ENCODE measurements at regions not wholly inside any gene's neighbourhood (a gene's known extent, or its start where the extent isn't known, plus 50 kb on each side); places are given as distances from the start of the nearest gene placed in this dataset.

GRCh38 chr3:6577584-6577983 is 283.3 kb upstream of the GRM7 start:
- intact Hi-C loops (cut with DNase I): no loop called here
- no peak for TF ChIP-seq POLR2A (IDR thresholded peaks at IDR 0.05)
- no peak for TF ChIP-seq POLR2AphosphoS5 (IDR thresholded peaks at IDR 0.05)
- no peak for TF ChIP-seq CTCF (IDR thresholded peaks at IDR 0.05)
- Histone ChIP-seq H3K27me3 (replicated peaks; ENCODE audit: insufficient read depth) (no peaks in the 10 kb centered on the region), H3K36me3 (no peaks in the 10 kb centered on the region), H3K4me3 (no peak overlapping the region), H3K27ac (no peak overlapping the region), H3K4me1 (replicated peaks) (no peaks in the 10 kb centered on the region), H3K9me3 (no peaks in the 10 kb centered on the region)
- DNase-seq (ENCODE audit: low spot score): no peak

DNA sequence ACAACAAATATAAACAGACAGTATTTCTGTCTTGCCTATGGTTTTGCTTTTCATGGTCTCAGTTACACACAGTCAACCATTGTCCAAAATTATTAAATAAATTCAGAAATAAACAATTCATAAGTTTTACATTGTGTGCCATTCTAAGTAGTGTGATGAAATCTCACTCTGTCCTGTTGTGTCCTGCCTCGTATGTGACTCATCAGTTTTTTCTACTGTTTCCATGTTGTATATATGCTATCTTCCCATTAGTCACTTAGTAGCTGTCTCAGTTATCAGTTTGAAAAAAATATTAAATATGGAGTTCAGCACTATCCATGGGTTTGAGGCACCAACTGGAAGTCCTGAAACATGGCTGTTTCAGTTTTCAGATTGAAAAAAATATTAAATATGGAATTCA is 282.4 kb upstream of the GRM7 start:
- Histone ChIP-seq H3K27me3 (replicated peaks; ENCODE audit: insufficient read depth) (no peaks in the 10 kb centered on the region), H3K4me3 (no peak overlapping the region), H3K27ac (no peak overlapping the region), H3K9me3 (no peaks in the 10 kb centered on the region), H3K4me1 (replicated peaks) (no peaks in the 10 kb centered on the region), H3K36me3 (no peaks in the 10 kb centered on the region)
- TF ChIP-seq CTCF (IDR thresholded peaks at IDR 0.05) (no peak), POLR2AphosphoS5 (IDR thresholded peaks at IDR 0.05) (no peak), POLR2A (IDR thresholded peaks at IDR 0.05) (no peak)
- WGBS: 57% methylated on average over 1 of the region's 1 CpG
- intact Hi-C loops (cut with DNase I): no loop called here
- DNase-seq (ENCODE audit: low spot score): no peak

GRCh38 chr3:6580808-6581207 is 280.1 kb upstream of the GRM7 start:
- H3K4me1 ChIP-seq (replicated peaks): no peaks in the 10 kb centered on the region
- no peaks in the 10 kb centered on the region for H3K27me3 ChIP-seq (replicated peaks; ENCODE audit: insufficient read depth)
- intact Hi-C loops (cut with DNase I): no loop called here
- no peak for TF ChIP-seq CTCF (IDR thresholded peaks at IDR 0.05)
- no peak for TF ChIP-seq POLR2AphosphoS5 (IDR thresholded peaks at IDR 0.05)
- TF ChIP-seq POLR2A (IDR thresholded peaks at IDR 0.05): no peak
- H3K36me3 ChIP-seq: no peaks in the 10 kb centered on the region
- H3K9me3 ChIP-seq: no peaks in the 10 kb centered on the region
- WGBS: 87% methylated on average over 2 of the region's 2 CpGs
- no peak overlapping the region for H3K4me3 ChIP-seq
- H3K27ac ChIP-seq: no peak overlapping the region
- no peak for DNase-seq (ENCODE audit: low spot score)

DNA sequence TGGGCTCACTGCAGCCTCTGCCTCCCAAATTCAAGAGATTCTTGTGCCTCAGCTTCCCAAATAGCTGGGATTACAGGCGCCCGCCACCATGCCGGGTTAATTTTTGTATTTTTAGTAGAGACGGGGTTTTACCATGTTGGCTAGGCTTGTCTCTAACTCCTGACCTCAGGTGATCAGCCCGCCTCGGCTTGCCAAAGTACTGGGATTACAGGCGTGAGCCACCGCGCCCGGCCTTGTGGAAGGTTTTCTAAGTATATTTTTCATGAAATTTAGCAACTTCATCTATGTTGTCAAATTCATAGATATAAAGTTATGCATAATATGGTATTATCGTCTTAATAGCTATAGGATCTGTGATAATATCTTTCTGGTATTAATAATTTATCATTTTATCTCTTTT is 275.6 kb upstream of the GRM7 start:
- WGBS: 91% methylated on average over 11 of the region's 11 CpGs
- intact Hi-C loops (cut with DNase I): no loop called here
- H3K4me1 ChIP-seq (replicated peaks): no peaks in the 10 kb centered on the region
- TF ChIP-seq POLR2A (IDR thresholded peaks at IDR 0.05) (no peak), POLR2AphosphoS5 (IDR thresholded peaks at IDR 0.05) (no peak), CTCF (IDR thresholded peaks at IDR 0.05) (no peak)
- no peak for DNase-seq (ENCODE audit: low spot score)
- no peaks in the 10 kb centered on the region for H3K9me3 ChIP-seq
- H3K36me3 ChIP-seq: no peaks in the 10 kb centered on the region
- H3K27ac ChIP-seq: no peak overlapping the region
- no peak overlapping the region for H3K4me3 ChIP-seq
- H3K27me3 ChIP-seq (replicated peaks; ENCODE audit: insufficient read depth): no peaks in the 10 kb centered on the region

- TF ChIP-seq POLR2AphosphoS5 (IDR thresholded peaks at IDR 0.05): no peak
- no peak for TF ChIP-seq CTCF (IDR thresholded peaks at IDR 0.05)
- TF ChIP-seq POLR2A (IDR thresholded peaks at IDR 0.05): no peak
- no peak for DNase-seq (ENCODE audit: low spot score)
- H3K36me3 ChIP-seq: no peaks in the 10 kb centered on the region
- no peak overlapping the region for H3K27ac ChIP-seq
- no peaks in the 10 kb centered on the region for H3K4me1 ChIP-seq (replicated peaks)
- intact Hi-C loops (cut with DNase I): no loop called here
- 95% methylated on average over 2 of the region's 2 CpGs for WGBS
- H3K4me3 ChIP-seq: no peak overlapping the region
- no peaks in the 10 kb centered on the region for H3K27me3 ChIP-seq (replicated peaks; ENCODE audit: insufficient read depth)
- no peaks in the 10 kb centered on the region for H3K9me3 ChIP-seq
Observed at GRCh38 chr3:6600237-6600636, 260.7 kb upstream of the GRM7 start.

All from prostate gland (tissue), 2 donors.